NCI-H146 (cell line): ENCODE measurements at regions not wholly inside any gene's neighbourhood (a gene's known extent, or its start where the extent isn't known, plus 50 kb on each side); places are given as distances from the start of the nearest gene placed in this dataset.
"Not testable (repeated sequence)": the region's sequence is repeated elsewhere in the genome, so short reads cannot be mapped to it uniquely, and the experiment has no call there.

ENCODE experiments used
- DNase-seq: peaks from one replicate; lab custom pipeline; 2025; lab: John Stamatoyannopoulos, UW

GRCh38 chr4:187332141-187332540 lies 608.5 kb upstream of the FAT1 start:
- DNase-seq: no peak

GRCh38 chr4:187333151-187333550 lies 609.5 kb upstream of the FAT1 start:
- DNase-seq: no peak

GRCh38 chr4:187335339-187335738 lies 611.7 kb upstream of the FAT1 start:
- DNase-seq: no peak

- no peak for DNase-seq
These were observed 631.1 kb upstream of the FAT1 start for GRCh38 chr4:187354740-187355139.

- no peak for DNase-seq
These were observed 633.5 kb upstream of the FAT1 start for GRCh38 chr4:187357045-187357643.

- DNase-seq: no peak
These were observed 634.2 kb upstream of the FAT1 start for GRCh38 chr4:187357821-187358220.

GRCh38 chr4:187362937-187363857 lies 632.4 kb upstream of the ZFP42 start:
- DNase-seq: no peak

GRCh38 chr4:187364401-187364800 lies 631.2 kb upstream of the ZFP42 start:
- DNase-seq: no peak

- no peak for DNase-seq
These were observed 630.7 kb upstream of the ZFP42 start for GRCh38 chr4:187364851-187365250.

GRCh38 chr4:187366530-187366929 lies 629.0 kb upstream of the ZFP42 start:
- no peak for DNase-seq

GRCh38 chr4:187370918-187371317 lies 624.7 kb upstream of the ZFP42 start:
- no peak for DNase-seq

GRCh38 chr4:187378441-187378840 lies 617.1 kb upstream of the ZFP42 start:
- DNase-seq: no peak

- no peak for DNase-seq
These were observed 615.4 kb upstream of the ZFP42 start for GRCh38 chr4:187380181-187380581.

- no peak for DNase-seq
These were observed 612.4 kb upstream of the ZFP42 start for GRCh38 chr4:187383181-187383580.

GRCh38 chr4:187387739-187388138 lies 607.8 kb upstream of the ZFP42 start:
- DNase-seq: no peak

GRCh38 chr4:187389420-187389819 lies 606.2 kb upstream of the ZFP42 start:
- DNase-seq: no peak

GRCh38 chr4:187390646-187391045 lies 604.9 kb upstream of the ZFP42 start:
- no peak for DNase-seq

- DNase-seq: no peak
These were observed 601.8 kb upstream of the ZFP42 start for GRCh38 chr4:187393531-187394344.

GRCh38 chr4:187396106-187396505 lies 599.5 kb upstream of the ZFP42 start:
- DNase-seq: no peak

GRCh38 chr4:187408447-187408846 lies 587.1 kb upstream of the ZFP42 start:
- not testable (repeated sequence) for DNase-seq

GRCh38 chr4:187413564-187414358 lies 581.8 kb upstream of the ZFP42 start:
- DNase-seq: no peak

GRCh38 chr4:187414716-187415115 lies 580.9 kb upstream of the ZFP42 start:
- DNase-seq: no peak
